ENCODE measurements at regions not wholly inside any gene's neighbourhood (a gene's known extent, or its start where the extent isn't known, plus 50 kb on each side); places are given as distances from the start of the nearest gene placed in this dataset.

- TF ChIP-seq ZBTB4 (CRISPR knock-in tag; IDR thresholded peaks at IDR 0.05; ENCODE audit: borderline replicate concordance) (no peak), ZNF800 (CRISPR knock-in tag; IDR thresholded peaks at IDR 0.05) (no peak), MED8 (CRISPR knock-in tag; IDR thresholded peaks at IDR 0.05; ENCODE audit: insufficient replicate concordance) (no peak), JUND (CRISPR knock-in tag; IDR thresholded peaks at IDR 0.05) (no peak), ZNF850 (CRISPR knock-in tag; conservative IDR thresholded peaks at IDR 0.05) (no peak), CHD2 (IDR thresholded peaks at IDR 0.05; ENCODE audit: low read depth, low read length) (no peak), THYN1 (CRISPR knock-in tag; IDR thresholded peaks at IDR 0.05; ENCODE audit: borderline replicate concordance, low read depth) (no peak), FOXA1 (IDR thresholded peaks at IDR 0.05) (no peak), FOXA1 (CRISPR knock-in tag; IDR thresholded peaks at IDR 0.05) (no peak), MLLT10 (CRISPR knock-in tag; IDR thresholded peaks at IDR 0.05) (no peak), ZBTB20 (CRISPR knock-in tag; IDR thresholded peaks at IDR 0.05; ENCODE audit: borderline replicate concordance, low read depth) (no peak), ZNF20 (CRISPR knock-in tag; IDR thresholded peaks at IDR 0.05) (no peak), PRPF4 (IDR thresholded peaks at IDR 0.05; ENCODE audit: low read depth, low read length, poor library complexity, severe bottlenecking) (no peak), POGZ (CRISPR knock-in tag; IDR thresholded peaks at IDR 0.05) (no peak)
Measured at GRCh38 chr12:3931776-3932175, 58.6 kb upstream of the PARP11 start (continued).
